ENCODE measurements at regions not wholly inside any gene's neighbourhood (a gene's known extent, or its start where the extent isn't known, plus 50 kb on each side); places are given as distances from the start of the nearest gene placed in this dataset.

DNA sequence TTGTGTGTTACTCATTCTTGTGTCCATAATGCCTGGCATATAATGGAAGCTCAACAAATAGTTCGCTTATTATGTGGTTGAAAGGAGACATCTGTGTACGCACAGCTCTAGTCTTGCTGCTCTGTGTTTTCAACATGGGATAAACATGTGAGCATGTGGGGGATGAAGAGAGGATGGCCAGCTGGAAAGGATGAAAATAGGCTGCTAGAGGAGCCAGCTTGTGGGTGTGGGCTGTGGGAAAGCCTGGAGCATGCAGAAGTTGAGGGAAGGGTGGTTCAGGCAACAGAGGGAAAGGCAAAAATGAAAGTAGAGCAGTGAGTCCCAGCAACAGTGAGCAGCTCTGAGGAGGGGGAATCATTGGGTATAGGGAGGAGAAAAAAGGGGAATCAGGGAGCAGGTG, 324.6 kb upstream of the CDH11 start:
- TF ChIP-seq, protein P1, sequence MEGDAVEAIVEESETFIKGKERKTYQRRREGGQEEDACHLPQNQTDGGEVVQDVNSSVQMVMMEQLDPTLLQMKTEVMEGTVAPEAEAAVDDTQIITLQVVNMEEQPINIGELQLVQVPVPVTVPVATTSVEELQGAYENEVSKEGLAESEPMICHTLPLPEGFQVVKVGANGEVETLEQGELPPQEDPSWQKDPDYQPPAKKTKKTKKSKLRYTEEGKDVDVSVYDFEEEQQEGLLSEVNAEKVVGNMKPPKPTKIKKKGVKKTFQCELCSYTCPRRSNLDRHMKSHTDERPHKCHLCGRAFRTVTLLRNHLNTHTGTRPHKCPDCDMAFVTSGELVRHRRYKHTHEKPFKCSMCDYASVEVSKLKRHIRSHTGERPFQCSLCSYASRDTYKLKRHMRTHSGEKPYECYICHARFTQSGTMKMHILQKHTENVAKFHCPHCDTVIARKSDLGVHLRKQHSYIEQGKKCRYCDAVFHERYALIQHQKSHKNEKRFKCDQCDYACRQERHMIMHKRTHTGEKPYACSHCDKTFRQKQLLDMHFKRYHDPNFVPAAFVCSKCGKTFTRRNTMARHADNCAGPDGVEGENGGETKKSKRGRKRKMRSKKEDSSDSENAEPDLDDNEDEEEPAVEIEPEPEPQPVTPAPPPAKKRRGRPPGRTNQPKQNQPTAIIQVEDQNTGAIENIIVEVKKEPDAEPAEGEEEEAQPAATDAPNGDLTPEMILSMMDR (conservative IDR thresholded peaks at IDR 0.05; ENCODE audit: low read depth, low read length), result no peak
- TF ChIP-seq MXI1 (IDR thresholded peaks at IDR 0.05; ENCODE audit: borderline replicate concordance, low read depth, low read length), result no peak
- no peak for TF ChIP-seq CEBPB (IDR thresholded peaks at IDR 0.05; ENCODE audit: low read depth, low read length)
- no peak for TF ChIP-seq RFX5 (IDR thresholded peaks at IDR 0.05; ENCODE audit: low read depth, low read length)
- TF ChIP-seq POLR2A (IDR thresholded peaks at IDR 0.05; ENCODE audit: low read depth, low read length), result no peak
- TF ChIP-seq NFE2L2 (IDR thresholded peaks at IDR 0.05; ENCODE audit: low read depth, low read length), result no peak
- no peak for TF ChIP-seq RCOR1 (IDR thresholded peaks at IDR 0.05; ENCODE audit: insufficient replicate concordance, low read length)
- no peak for TF ChIP-seq MAZ (IDR thresholded peaks at IDR 0.05; ENCODE audit: borderline replicate concordance, low read depth, low read length)
